WTC11 (cell line): ENCODE measurements at regions not wholly inside any gene's neighbourhood (a gene's known extent, or its start where the extent isn't known, plus 50 kb on each side); places are given as distances from the start of the nearest gene placed in this dataset.

Experiments used
- ATAC-seq: fragments of 200-7000 bp; cut with Tn5 transposase; 2 replicates; pipeline ENCODE4 v1.10.0; 2021; ENCODE audit warnings: mild to moderate bottlenecking, moderate library complexity
- CTCF ChIA-PET: fragments of 300-600 bp; sonication (Branson Sonifier 250); formaldehyde crosslinking; loops from one replicate; lab custom pipeline; 2021; ENCODE audit warnings: antibody characterized with exemption; lab: Charles Lee
- POLR2A ChIA-PET: fragments of 350-600 bp; sonication (Branson Sonifier 250); formaldehyde crosslinking; loops from one replicate; lab custom pipeline; 2021; ENCODE audit warnings: antibody characterized with exemption; lab: Charles Lee
- DNase-seq: peaks from one replicate; pipeline ENCODE4 v3.0.0; 2021; ENCODE audit warnings: low spot score
- H3K27ac Mint-ChIP-seq: 2 replicates; pipeline ENCODE4 v1.8.0; 2021; ENCODE audit warnings: mixed read lengths
- H3K27me3 Mint-ChIP-seq: 2 replicates; pipeline ENCODE4 v1.8.0; 2021; ENCODE audit warnings: low read depth, mild to moderate bottlenecking, moderate library complexity, mixed read lengths
- H3K36me3 Mint-ChIP-seq: 2 replicates; pipeline ENCODE4 v1.8.0; 2021; ENCODE audit warnings: mixed read lengths
- H3K4me1 Mint-ChIP-seq: 2 replicates; pipeline ENCODE4 v1.8.0; 2022; ENCODE audit warnings: mixed read lengths
- H3K4me3 Mint-ChIP-seq: 2 replicates; pipeline ENCODE4 v1.8.0; 2021; ENCODE audit warnings: mild to moderate bottlenecking, moderate library complexity, mixed read lengths
- H3K9me3 Mint-ChIP-seq: 2 replicates; pipeline ENCODE4 v1.8.0; 2021; ENCODE audit warnings: mixed read lengths
- ATF2 ChIP-seq: sonication (generic); formaldehyde crosslinking; IDR thresholded peaks from 2 replicates; pipeline ENCODE4 v1.8.1; 2022; ENCODE audit warnings: low read depth, missing genetic modification reagents, borderline replicate concordance
- ATF3 ChIP-seq: sonication (generic); formaldehyde crosslinking; conservative IDR thresholded peaks from 2 replicates; pipeline ENCODE4 v1.8.1; 2022; ENCODE audit warnings: mild to moderate bottlenecking, missing genetic modification reagents
- ATF6 ChIP-seq: sonication (generic); formaldehyde crosslinking; IDR thresholded peaks from 2 replicates; pipeline ENCODE4 v1.8.1; 2023; ENCODE audit warnings: mild to moderate bottlenecking, missing genetic modification reagents
- ERG ChIP-seq: fragments of 250-450 bp; sonication (Bioruptor Pico); IDR thresholded peaks from 2 replicates; pipeline ENCODE4 v1.8.0; 2021; ENCODE audit warnings: mild to moderate bottlenecking
- FOXP1 ChIP-seq: sonication (generic); formaldehyde crosslinking; IDR thresholded peaks from 2 replicates; pipeline ENCODE4 v1.8.0; 2022; ENCODE audit warnings: missing genetic modification reagents, mild to moderate bottlenecking, moderate library complexity, borderline replicate concordance
- FOXP4 ChIP-seq: sonication (generic); formaldehyde crosslinking; IDR thresholded peaks from 2 replicates; pipeline ENCODE4 v1.8.0; 2022; ENCODE audit warnings: mild to moderate bottlenecking, missing genetic modification reagents
- JAZF1 ChIP-seq: fragments of 250-450 bp; sonication (Bioruptor Pico); IDR thresholded peaks from 2 replicates; pipeline ENCODE4 v1.9.0; 2021; ENCODE audit warnings: moderate library complexity, mild to moderate bottlenecking, inconsistent platforms
- JUN ChIP-seq: sonication (generic); formaldehyde crosslinking; IDR thresholded peaks from 2 replicates; pipeline ENCODE4 v1.8.0; 2023; ENCODE audit warnings: mild to moderate bottlenecking, missing genetic modification reagents
- NFATC4 ChIP-seq: fragments of 250-450 bp; sonication (Bioruptor Pico); IDR thresholded peaks from 2 replicates; pipeline ENCODE4 v1.9.0; 2021; ENCODE audit warnings: mild to moderate bottlenecking
- OVOL2 ChIP-seq: fragments of 250-450 bp; sonication (Bioruptor Pico); IDR thresholded peaks from 2 replicates; pipeline ENCODE4 v1.9.0; 2021; ENCODE audit warnings: mild to moderate bottlenecking, borderline replicate concordance
- SMAD3 ChIP-seq: sonication (generic); formaldehyde crosslinking; IDR thresholded peaks from 2 replicates; pipeline ENCODE4 v1.8.0; 2022; ENCODE audit warnings: missing genetic modification reagents, mild to moderate bottlenecking, borderline replicate concordance
- SP1 ChIP-seq: sonication (generic); formaldehyde crosslinking; conservative IDR thresholded peaks from 2 replicates; pipeline ENCODE4 v1.8.1; 2022; ENCODE audit warnings: missing genetic modification reagents
- USF1 ChIP-seq: sonication (generic); formaldehyde crosslinking; IDR thresholded peaks from 2 replicates; pipeline ENCODE4 v1.8.0; 2022; ENCODE audit warnings: mild to moderate bottlenecking, missing genetic modification reagents
- USF2 ChIP-seq: sonication (generic); formaldehyde crosslinking; IDR thresholded peaks from 2 replicates; pipeline ENCODE4 v1.8.1; 2023; ENCODE audit warnings: mild to moderate bottlenecking, missing genetic modification reagents, moderate library complexity
- ZBTB21 ChIP-seq: sonication (generic); formaldehyde crosslinking; IDR thresholded peaks from 2 replicates; pipeline ENCODE4 v1.8.1; 2023; ENCODE audit warnings: mild to moderate bottlenecking, missing genetic modification reagents, borderline replicate concordance
- ZNF219 ChIP-seq: sonication (generic); formaldehyde crosslinking; IDR thresholded peaks from 2 replicates; pipeline ENCODE4 v1.8.0; 2023; ENCODE audit warnings: missing genetic modification reagents, mild to moderate bottlenecking, borderline replicate concordance
- ZNF281 ChIP-seq: sonication (generic); formaldehyde crosslinking; IDR thresholded peaks from 2 replicates; pipeline ENCODE4 v1.8.0; 2023; ENCODE audit warnings: mild to moderate bottlenecking, missing genetic modification reagents
- ZNF416 ChIP-seq: fragments of 250-450 bp; sonication (Bioruptor Pico); IDR thresholded peaks from 2 replicates; pipeline ENCODE4 v1.9.0; 2021; ENCODE audit warnings: mild to moderate bottlenecking, inconsistent platforms
- ZNF671 ChIP-seq: fragments of 250-450 bp; sonication (Bioruptor Pico); IDR thresholded peaks from 2 replicates; pipeline ENCODE4 v1.8.0; 2021; ENCODE audit warnings: mild to moderate bottlenecking
- ZSCAN18 ChIP-seq: fragments of 250-450 bp; sonication (Bioruptor Pico); IDR thresholded peaks from 2 replicates; pipeline ENCODE4 v2.1.2; 2022; ENCODE audit warnings: mild to moderate bottlenecking, moderate library complexity

- Mint-ChIP-seq H3K9me3 (no peaks in the 10 kb centered on the region), H3K27ac (no peak overlapping the region), H3K27me3 (no peaks in the 10 kb centered on the region), H3K4me3 (no peak overlapping the region), H3K36me3 (no peaks in the 10 kb centered on the region), H3K4me1 (0 out of 2 replicates have a peak, but pooled peaks cover 3% of the 10 kb centered on the region)
- POLR2A ChIA-PET = no interaction called here
- TF ChIP-seq ATF2 (CRISPR knock-in tag) = no peak
- ATAC-seq = no peak
- DNase-seq = no peak
- CTCF ChIA-PET = interaction anchor here (1.5 kb wide), 1 partner anchor 12 kb away, joined by 4 read pairs; no protein-coding TSS in a partner anchor
Measured at GRCh38 chr13:44750630-44751029, 174.5 kb upstream of the TSC22D1 start.

GRCh38 chr13:44749906-44750305, 173.8 kb upstream of the TSC22D1 start:
- Mint-ChIP-seq H3K27me3 (no peaks in the 10 kb centered on the region; the same call in 1 of the 2 replicates), H3K36me3 (no peaks in the 10 kb centered on the region), H3K27ac (no peak overlapping the region), H3K4me1 (0 out of 2 replicates have a peak, but pooled peaks cover 3% of the 10 kb centered on the region), H3K9me3 (peaks cover 3% of the 10 kb centered on the region), H3K4me3 (no peak overlapping the region)
- ChIA-PET POLR2A (no interaction called here), CTCF (interaction anchor here (1.5 kb wide), 1 partner anchor 11 kb away, joined by 4 read pairs; no protein-coding TSS in a partner anchor)
- DNase-seq (no peak), ATAC-seq (no peak)
- TF ChIP-seq ZNF281 (CRISPR knock-in tag) (no peak), ZNF219 (CRISPR knock-in tag) (no peak), SMAD3 (CRISPR knock-in tag) (no peak), ZNF671 (CRISPR knock-in tag) (no peak), ZSCAN18 (CRISPR knock-in tag) (no peak), SP1 (CRISPR knock-in tag) (no peak), ERG (no peak), ATF6 (CRISPR knock-in tag) (no peak), OVOL2 (CRISPR knock-in tag) (no peak), USF2 (no peak), ZNF416 (CRISPR knock-in tag) (no peak), USF1 (no peak), JAZF1 (no peak), FOXP4 (CRISPR knock-in tag) (no peak), JUN (CRISPR knock-in tag) (no peak), FOXP1 (CRISPR knock-in tag) (no peak), ZBTB21 (CRISPR knock-in tag) (no peak), NFATC4 (CRISPR knock-in tag) (no peak), ATF3 (CRISPR knock-in tag) (no peak)
- TF ChIP-seq, all 79 proteins: peak for 0
